Ascending aorta (tissue), 2 donors: ENCODE measurements at regions not wholly inside any gene's neighbourhood (a gene's known extent, or its start where the extent isn't known, plus 50 kb on each side); places are given as distances from the start of the nearest gene placed in this dataset.

ENCODE experiments used
- DNase-seq, 2 donors: peaks; one replicate each; pipeline ENCODE4 v3.0.0-alpha.2; 2019; ENCODE audit warnings: low spot score in 2 of 2
- H3K27ac ChIP-seq, 2 donors: fragments of 200-600 bp; sonication (generic); one replicate each; pipeline ENCODE4 v1.5.1; 2016 to 2017; ENCODE audit warnings: mild to moderate bottlenecking in 1 of 2
- H3K27me3 ChIP-seq: fragments of 200-600 bp; sonication (generic); one replicate; pipeline ENCODE4 v1.5.1; 2017
- H3K36me3 ChIP-seq, 2 donors: fragments of 200-600 bp; sonication (generic); one replicate each; pipeline ENCODE4 v1.5.1; 2016
- H3K4me1 ChIP-seq, 2 donors: fragments of 200-600 bp; sonication (generic); one replicate each; pipeline ENCODE4 v1.5.1; 2016 to 2017; ENCODE audit warnings: mild to moderate bottlenecking in 1 of 2
- H3K4me3 ChIP-seq, 2 donors: fragments of 200-600 bp; sonication (generic); one replicate each; pipeline ENCODE4 v1.5.1; 2016 to 2017; ENCODE audit warnings: mild to moderate bottlenecking in 1 of 2
- H3K9me3 ChIP-seq, 2 donors: fragments of 200-600 bp; sonication (generic); one replicate each; pipeline ENCODE4 v1.5.1; 2016
- intact Hi-C: fragments of 100-400 bp; cut with DNase I; formaldehyde crosslinking; loops from one replicate; pipeline ENCODE4 v1.15.1; 2023
- TF ChIP-seq, protein P1 (sequence below), 3 experiments: fragments of 200-600 bp in 2 of 3; fragments of 450-650 bp in 1 of 3; sonication (generic) in 2 of 3; IDR thresholded peaks; one replicate each; pipeline ENCODE4 v1.5.1; 2016 to 2019; ENCODE audit warnings: antibody characterized with exemption in 3 of 3, mild to moderate bottlenecking in 1 of 3, moderate library complexity in 1 of 3

DNA sequence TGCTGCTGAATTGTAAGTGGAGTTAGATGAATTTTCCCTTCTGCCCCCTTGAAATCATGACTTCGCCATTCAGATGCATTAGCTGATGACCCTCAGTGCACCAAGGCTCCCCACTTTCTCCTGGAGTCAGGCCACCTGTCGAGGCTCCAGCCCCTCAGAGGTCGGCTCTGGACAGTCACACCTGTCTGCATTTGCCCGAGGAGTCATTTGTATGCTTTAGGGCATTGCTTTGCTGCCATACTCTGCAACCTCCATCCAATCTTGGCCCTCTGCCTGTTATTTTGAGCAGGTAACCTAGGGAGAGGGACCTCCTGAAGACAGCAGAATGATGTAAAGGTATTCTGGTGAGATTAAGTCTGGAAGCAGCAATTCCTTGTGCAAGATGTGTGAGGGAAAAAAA, 144.8 kb downstream of the MACROH2A1 start:
- TF ChIP-seq, protein P1, sequence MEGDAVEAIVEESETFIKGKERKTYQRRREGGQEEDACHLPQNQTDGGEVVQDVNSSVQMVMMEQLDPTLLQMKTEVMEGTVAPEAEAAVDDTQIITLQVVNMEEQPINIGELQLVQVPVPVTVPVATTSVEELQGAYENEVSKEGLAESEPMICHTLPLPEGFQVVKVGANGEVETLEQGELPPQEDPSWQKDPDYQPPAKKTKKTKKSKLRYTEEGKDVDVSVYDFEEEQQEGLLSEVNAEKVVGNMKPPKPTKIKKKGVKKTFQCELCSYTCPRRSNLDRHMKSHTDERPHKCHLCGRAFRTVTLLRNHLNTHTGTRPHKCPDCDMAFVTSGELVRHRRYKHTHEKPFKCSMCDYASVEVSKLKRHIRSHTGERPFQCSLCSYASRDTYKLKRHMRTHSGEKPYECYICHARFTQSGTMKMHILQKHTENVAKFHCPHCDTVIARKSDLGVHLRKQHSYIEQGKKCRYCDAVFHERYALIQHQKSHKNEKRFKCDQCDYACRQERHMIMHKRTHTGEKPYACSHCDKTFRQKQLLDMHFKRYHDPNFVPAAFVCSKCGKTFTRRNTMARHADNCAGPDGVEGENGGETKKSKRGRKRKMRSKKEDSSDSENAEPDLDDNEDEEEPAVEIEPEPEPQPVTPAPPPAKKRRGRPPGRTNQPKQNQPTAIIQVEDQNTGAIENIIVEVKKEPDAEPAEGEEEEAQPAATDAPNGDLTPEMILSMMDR (IDR thresholded peaks at IDR 0.05) = no peak
- no peak overlapping the region for H3K4me3 ChIP-seq
- no peaks in the 10 kb centered on the region for H3K27me3 ChIP-seq
- H3K27ac ChIP-seq = no peak overlapping the region
- no peaks in the 10 kb centered on the region for H3K4me1 ChIP-seq
- H3K36me3 ChIP-seq = no peaks in the 10 kb centered on the region
- intact Hi-C loops = no loop called here
- no peak for DNase-seq
- H3K9me3 ChIP-seq = no peaks in the 10 kb centered on the region

DNA sequence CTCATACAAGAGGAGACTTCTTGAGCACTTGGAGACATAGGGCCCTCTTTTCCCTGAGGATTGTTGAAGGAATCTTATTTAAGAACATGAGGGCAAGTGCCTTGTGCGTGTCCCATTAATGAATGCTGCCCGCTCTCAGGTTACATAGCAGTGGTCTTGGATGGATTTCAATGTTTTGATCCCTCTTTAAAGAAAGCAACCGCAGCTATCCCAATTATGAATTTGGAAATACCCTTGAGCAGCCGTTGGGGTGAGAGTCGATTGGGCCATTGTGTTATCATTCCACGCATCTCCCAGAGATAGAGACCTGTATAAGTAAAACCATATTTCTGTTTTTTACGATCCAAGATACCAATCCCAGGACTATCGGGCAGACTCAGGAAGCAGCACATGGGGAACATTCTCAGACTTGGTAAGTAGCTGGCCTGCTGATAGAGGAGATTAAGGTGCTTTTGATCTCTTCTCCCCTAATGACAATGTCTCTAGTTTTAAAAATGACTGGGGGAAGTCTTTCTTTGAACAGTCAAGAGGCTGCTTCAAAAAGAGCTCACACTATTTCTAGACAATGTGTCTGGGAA, 145.3 kb downstream of the MACROH2A1 start:
- H3K27ac ChIP-seq = no peak overlapping the region
- no peaks in the 10 kb centered on the region for H3K36me3 ChIP-seq
- intact Hi-C loops = no loop called here
- TF ChIP-seq, protein P1 (IDR thresholded peaks at IDR 0.05) = no peak
- H3K9me3 ChIP-seq = no peaks in the 10 kb centered on the region
- H3K27me3 ChIP-seq = no peaks in the 10 kb centered on the region
- H3K4me3 ChIP-seq = no peak overlapping the region
- no peaks in the 10 kb centered on the region for H3K4me1 ChIP-seq
- DNase-seq = no peak

DNA sequence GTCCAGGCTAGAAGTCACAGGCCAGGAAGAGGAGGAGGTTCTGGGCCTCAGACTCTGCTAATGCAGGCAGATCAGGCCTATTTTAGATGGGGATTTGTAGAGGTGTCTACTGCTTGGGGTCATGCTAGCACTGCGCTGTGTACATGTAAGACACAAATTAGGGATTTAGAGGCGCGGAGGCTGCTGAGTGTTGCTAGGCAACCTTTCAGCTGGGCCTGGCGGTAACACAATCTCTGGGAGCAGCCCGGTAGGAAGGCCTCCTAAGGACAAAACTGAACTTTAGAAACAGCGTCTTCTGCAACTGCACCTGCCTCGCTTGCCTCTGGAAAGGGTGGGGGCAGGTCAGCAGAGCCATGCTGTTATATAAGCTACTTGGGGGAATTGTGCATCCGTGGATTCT, 147.9 kb downstream of the MACROH2A1 start:
- Histone ChIP-seq H3K36me3 (no peaks in the 10 kb centered on the region), H3K27me3 (no peaks in the 10 kb centered on the region), H3K27ac (no peak overlapping the region), H3K9me3 (no peaks in the 10 kb centered on the region), H3K4me1 (peaks cover 7 to 14% of the 10 kb centered on the region in 2 donors), H3K4me3 (no peak overlapping the region)
- intact Hi-C loops = no loop called here
- no peak for DNase-seq
- TF ChIP-seq, protein P1 (IDR thresholded peaks at IDR 0.05) = no peak

DNA sequence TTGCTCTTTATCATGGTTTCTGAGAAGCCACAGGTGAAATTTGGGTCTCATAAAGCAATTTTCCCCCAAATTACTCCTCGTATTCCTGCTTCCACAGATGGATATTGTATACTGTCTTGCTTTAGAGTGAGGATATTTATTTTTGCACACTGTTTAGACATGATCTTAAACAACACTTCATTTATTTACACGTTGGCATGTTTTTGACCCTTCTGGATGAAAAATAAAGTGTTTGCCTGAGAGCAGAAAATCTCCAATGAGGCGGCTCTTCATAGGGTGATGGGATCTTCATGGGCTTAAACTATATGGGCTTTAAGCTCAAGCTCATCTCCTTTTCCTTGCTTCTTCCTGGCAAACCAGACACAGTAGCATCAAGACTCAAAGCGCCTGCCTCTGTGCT, 148.4 kb downstream of the MACROH2A1 start:
- intact Hi-C loops = no loop called here
- TF ChIP-seq, protein P1 (IDR thresholded peaks at IDR 0.05) = no peak
- Histone ChIP-seq H3K27ac (no peak overlapping the region), H3K36me3 (no peaks in the 10 kb centered on the region), H3K9me3 (no peaks in the 10 kb centered on the region), H3K27me3 (no peaks in the 10 kb centered on the region), H3K4me3 (no peak overlapping the region), H3K4me1 (peaks cover 11 to 17% of the 10 kb centered on the region in 2 donors)
- no peak for DNase-seq

DNA sequence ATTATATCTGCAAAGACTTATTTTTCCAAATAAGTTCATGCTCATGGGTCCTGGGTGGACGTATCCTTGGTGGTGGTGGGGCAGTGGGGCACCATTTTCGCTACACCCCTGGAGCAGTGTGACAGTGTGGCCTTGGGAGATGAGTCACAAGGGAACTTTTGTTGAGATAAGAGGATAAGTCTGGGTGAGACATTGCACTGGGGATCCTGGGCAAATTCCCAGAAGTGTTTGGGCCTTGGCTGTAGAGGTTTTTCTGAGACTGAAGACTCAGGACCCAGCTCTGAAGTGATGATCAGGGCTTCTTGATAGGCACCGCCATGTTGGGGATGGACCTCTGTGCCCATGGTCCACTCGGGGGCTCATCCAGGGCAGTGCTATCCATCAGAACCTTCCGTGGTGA, 149.4 kb downstream of the MACROH2A1 start:
- H3K4me3 ChIP-seq = no peak overlapping the region
- no peaks in the 10 kb centered on the region for H3K9me3 ChIP-seq
- intact Hi-C loops = loop anchor here (10.0 kb wide), 1 partner anchor 245 kb away; no protein-coding TSS in a partner anchor
- H3K36me3 ChIP-seq = no peaks in the 10 kb centered on the region
- H3K27me3 ChIP-seq = no peaks in the 10 kb centered on the region
- peaks cover 14 to 18% of the 10 kb centered on the region in 2 donors for H3K4me1 ChIP-seq
- no peak overlapping the region for H3K27ac ChIP-seq
- TF ChIP-seq, protein P1 (IDR thresholded peaks at IDR 0.05) = no peak
- DNase-seq = no peak

DNA sequence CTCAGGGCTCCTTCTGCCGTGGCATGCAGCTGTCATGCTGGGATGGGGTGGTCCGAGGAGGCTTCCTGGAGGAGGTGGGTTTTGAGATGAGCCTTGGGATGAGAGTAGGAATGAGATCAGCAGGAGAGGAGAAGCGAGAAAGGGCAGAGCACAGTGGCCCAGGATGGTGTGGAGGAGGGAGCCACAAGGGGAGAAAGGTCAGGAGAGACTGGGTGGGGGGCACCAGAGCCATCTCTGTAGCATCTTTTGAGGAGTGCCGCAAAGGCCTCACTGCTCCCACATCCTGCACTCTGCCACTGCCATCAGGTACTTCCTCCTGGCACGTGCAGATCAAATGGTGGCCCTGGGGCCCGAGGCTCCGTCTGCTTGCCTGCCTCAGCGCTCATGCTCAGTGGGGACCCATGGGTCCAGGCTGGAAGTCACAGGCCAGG, 150.2 kb downstream of the MACROH2A1 start:
- Histone ChIP-seq H3K4me3 (no peak overlapping the region), H3K9me3 (no peaks in the 10 kb centered on the region), H3K36me3 (no peaks in the 10 kb centered on the region), H3K27me3 (no peaks in the 10 kb centered on the region), H3K4me1 (peaks cover 18 to 27% of the 10 kb centered on the region in 2 donors), H3K27ac (no peak overlapping the region)
- DNase-seq = no peak
- intact Hi-C loops = loop anchor here (10.0 kb wide), 1 partner anchor 246 kb away; no protein-coding TSS in a partner anchor
- TF ChIP-seq, protein P1 (IDR thresholded peaks at IDR 0.05) = no peak
